Stimulated activated CD4-positive, alpha-beta T cell treated with anti-CD3 and anti-CD28 coated beads, Interleukin-4, amount 100 ng/mL, for 24 hours (primary cell): ENCODE measurements at regions not wholly inside any gene's neighbourhood (a gene's known extent, or its start where the extent isn't known, plus 50 kb on each side); places are given as distances from the start of the nearest gene placed in this dataset.

Experiments
- DNase-seq: peaks from one replicate; pipeline ENCODE4 v3.0.0-alpha.2; 2020

DNA sequence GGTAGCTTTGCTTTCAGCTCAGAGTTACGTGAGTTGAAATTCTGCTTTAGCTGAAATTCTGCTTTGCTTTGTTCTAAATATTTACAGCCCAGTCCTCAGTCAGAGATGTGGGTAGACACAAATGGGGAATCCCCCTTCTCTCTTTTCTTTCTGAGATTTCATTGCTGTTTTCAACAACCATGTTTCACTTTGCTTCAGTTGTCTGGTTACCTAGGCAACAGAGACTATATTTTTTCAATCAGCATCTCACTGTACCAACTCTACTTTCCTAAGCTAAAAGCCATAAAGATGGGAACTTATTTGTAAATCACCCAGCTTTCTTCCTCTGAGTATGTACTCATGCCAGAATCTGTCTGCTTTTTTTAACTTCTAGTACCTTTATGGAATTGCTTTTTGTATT lies 509.0 kb downstream of the OLFM4 start:
- DNase-seq, result no peak

DNA sequence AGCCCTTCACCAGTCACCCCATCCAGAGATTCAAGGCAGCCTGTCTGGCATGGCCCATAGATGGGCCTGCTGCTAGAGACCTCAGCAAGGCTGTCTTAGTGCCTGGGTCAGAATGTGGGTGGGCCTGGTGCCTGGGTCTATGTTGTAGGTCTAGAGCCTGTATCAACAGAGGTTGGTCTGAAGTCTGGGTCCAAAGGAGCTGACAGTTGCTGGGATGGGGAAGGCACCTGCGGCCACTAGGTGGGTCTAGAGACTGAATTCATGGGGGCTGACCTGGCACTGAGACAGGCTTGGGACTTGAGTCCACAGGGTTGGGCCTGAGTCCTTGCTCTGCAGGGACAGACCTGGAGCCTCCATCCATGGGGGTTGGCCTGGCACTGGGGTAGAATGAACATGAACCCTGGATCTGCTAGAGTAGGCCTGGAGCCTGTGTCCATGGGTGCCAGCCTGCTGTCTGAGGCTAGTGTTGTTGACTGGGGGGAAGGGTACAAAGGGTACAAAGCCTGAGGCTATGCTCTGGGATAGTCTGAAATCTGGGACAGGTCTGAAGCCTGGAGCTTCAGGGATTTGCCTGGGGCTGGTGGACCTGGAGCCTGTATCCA lies 516.8 kb downstream of the OLFM4 start:
- DNase-seq, result no peak

DNA sequence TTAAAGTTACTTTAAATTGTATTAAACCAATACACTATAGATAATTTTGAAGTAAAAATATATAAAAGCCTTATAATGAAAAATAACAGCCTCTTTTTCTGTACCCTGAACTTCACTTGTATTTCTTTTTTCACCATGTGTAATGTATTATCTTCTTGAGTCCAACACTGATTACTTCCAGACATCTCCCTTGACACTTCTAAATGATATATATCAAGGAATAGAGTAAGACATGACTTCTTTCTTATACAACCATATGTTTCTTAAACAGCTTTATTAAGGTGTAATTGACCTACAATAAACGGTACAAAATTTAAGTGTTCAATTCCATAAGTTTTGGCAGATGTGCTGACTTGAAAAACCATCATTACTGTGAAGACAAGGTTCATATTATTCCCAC lies 531.9 kb downstream of the OLFM4 start:
- no peak for DNase-seq

DNA sequence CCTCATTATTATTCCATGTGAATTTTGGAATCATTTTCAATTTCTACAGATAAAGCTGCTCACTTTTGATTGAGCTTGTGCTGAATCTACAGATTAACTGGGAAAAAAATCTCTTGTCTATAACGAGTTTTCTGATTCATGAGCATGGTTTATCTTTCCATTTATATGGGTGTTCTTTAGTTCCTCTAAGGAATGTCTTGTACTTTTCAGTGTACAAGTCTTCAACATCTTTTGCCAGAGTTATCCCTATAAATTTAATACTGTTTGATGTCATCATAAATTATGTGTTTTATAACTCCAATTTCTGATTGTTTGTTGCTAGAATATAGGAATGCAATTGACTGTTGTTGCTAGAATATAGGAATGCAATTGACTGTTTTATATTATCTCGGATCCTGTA lies 533.8 kb downstream of the OLFM4 start:
- DNase-seq, result no peak

DNA sequence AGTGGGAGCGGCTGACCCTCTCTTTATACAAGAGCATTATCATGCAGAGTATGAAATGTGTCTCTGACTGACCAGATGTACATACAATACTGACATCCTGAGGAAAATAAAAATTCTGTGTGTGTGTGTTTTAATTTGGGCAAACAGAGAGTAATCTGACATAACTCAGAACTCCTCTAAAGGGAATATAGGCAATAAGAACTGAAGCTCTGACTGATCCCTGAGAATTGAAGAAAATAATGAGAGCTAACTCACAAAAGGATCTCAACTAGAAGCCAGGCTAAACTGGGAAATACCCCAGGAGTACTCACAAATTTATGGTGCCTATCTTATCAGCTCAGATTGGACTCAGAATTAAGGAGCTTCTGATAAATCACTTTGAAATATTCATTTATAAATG lies 539.9 kb downstream of the OLFM4 start:
- no peak for DNase-seq

DNA sequence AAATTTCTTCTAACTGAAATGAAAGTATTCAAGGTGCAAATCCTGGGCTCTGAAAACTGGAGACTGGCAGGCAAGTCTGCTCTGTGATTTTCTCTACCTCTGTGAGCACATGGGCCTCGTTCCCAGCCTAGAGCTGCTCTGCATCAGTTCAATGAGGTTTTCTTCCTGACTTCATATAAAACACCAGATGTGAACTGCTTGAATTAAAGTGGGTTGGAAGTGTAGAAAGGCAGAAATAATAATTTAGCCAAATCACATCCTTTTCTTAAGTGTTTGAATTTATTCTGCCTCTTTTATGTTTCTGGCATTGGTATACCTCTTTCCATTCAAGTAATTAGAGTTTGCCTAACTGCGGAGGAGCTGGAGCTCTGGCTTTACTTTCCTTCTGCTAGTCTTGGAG lies 540.8 kb downstream of the OLFM4 start:
- DNase-seq, result no peak

DNA sequence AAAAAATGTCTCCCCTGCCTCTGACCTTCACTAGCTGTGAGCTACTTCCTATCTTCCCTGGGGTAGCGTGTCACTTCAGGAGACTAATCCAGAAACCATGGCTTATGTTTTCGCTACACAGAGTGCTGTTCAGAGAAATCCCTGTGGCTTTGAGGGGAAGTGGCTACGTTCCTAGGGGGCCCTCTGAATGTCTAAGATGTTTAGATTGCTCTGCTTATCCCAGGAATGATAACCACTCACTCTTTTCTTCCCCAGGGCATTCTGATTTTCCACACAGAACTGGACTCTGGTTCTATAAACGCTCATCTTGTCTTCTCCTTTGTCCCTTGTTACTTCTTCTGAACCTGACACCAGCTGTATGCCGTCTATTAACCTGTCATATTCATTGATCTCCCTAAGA lies 572.5 kb downstream of the OLFM4 start:
- no peak for DNase-seq

DNA sequence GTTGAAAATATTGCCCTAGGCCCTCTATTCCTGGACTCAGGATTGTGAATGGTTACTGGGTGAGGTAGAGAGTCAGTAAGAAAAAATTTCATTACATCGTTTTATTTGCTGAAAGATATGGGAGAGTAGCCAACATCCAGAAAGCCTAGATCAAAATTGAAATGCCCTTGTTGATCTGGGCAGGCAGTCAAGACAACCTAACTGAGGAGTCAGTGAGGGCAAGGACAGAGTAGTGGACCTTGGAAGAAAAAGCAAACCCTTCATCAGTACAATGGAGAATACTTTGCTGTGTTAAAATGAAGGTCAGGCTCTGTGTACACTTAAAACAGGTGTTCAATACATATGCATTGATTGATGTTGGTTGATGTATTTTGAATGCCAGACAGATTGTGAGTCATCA lies 576.7 kb downstream of the OLFM4 start:
- DNase-seq, result no peak

DNA sequence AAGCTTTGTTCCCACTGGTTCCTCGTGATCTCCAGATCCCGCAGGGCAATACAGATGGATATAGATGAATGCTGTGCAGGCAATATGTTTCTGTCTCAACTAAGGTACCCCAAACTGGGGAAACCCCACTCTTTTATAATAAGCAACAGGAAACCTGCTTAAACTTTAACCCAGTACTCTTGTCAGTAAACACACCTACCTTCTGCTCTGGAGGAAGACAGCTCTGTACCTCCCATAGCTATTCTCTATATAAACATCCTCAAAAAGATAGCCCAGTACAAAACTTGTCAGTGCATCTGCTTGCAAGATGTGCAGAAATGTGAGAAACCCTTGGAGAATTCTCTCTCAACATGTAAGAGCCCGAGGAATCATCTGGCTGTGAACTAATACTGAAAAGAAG lies 583.6 kb downstream of the OLFM4 start:
- no peak for DNase-seq

DNA sequence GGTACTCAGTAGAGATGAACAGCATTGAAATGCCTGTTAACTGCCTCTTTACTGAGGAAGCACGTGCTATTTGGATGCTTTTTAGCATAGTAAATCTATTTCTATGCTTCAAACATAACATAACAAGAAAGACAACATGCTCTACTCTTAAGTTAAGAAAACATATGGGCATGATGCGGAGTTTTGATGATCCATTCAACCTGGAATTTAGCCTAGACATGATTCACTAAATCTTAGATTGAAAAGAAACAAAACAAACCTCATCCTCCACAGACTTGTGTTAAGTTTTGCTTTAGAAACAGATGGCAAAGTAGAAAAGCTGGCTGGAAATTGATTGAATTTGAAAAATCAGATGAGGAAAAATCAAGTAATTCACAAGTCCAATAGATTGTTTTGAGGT lies 593.8 kb downstream of the OLFM4 start:
- no peak for DNase-seq

DNA sequence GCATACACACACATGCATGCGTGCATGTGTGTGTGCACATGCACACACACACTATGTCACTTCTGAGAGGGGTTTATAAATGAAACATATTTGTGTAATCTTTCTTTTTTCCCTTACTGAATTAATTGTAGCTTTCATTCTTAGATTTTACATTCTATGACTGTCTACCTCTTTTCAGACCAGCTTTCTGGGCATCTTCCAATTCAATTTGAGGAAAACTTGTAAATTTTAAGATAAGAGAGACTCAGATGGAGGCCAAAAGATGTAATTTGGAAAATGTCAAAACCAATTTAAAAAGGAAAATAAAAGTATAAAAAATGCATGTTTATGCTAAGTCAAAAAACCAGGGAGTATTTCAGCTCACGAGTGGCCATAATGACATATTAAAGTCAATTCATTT lies 594.5 kb downstream of the OLFM4 start:
- no peak for DNase-seq

DNA sequence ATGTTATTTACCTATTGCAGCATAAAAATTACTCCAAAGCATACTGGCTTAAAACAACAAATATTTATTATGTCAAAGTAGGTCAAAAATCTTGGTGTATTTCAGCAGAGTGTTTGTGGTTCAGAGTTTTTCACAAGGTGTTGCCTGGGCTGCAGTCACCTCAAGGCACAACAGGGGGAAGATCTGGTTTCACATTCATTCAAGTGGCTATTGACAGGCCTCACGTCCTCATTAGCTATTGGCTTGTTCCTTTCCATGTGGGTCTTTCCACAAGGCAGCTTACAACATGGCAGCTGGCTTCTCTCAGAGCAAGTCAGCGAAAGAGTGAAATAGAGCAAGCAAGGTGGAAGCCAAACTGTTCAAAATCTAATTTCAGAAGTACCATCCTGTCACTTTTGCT lies 602.9 kb downstream of the OLFM4 start:
- DNase-seq, result no peak

DNA sequence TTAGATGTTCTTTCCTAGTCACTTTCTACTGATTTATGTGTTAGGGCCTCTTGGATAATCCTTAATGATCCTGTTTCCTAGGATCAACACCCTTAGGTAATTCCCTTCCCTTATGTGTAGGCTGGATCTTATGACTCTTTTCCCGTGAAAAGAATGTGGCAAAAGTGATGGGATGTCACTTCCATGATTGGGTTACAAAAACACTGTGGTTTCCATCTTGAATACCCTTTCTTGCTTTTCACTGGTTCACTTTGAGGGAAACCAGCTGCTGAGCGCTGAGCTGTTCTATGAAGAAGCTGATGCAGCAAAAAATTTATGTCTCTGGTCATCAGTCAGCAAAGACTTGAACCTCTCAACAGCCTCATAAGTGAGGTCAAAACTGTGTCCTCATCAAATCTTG lies 609.4 kb downstream of the OLFM4 start:
- no peak for DNase-seq

DNA sequence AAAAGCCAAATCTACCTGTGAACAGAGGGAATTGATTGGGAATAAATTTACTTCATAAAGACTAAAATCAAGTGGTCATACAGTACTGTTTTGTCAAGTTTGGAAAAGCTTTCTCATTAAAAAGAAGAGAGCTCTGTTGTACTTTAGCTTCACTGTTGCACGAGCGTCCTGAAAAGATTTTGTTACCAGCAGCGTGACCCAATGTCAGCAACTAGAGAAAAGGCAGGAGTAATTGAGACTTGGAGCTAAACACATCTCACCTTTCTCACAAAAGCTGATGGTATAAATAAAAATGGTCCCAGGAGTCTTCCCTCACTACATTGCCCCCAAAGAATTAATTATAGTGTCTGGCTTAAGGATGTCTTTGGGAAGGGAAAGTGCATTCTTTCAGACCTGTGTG lies 613.7 kb downstream of the OLFM4 start:
- DNase-seq, result no peak

DNA sequence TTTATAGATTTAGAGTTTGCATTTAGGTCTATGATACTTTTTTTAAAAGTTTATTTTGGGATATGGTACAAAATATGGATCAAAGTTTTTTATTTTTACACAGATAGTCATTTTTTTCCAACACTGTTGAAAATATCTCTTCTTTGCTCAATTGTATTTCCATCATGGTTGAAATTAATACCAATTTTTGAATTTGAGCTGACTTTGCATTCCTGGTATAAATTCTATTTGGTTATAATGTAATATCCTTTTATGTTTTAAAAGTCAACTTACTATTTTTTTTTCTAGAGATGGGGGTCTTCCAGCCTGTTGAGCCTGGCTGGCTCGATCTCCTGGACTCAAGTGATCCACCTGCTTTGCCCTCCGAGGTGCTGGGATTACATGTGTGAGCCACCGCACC lies 620.1 kb downstream of the OLFM4 start:
- DNase-seq, result no peak

DNA sequence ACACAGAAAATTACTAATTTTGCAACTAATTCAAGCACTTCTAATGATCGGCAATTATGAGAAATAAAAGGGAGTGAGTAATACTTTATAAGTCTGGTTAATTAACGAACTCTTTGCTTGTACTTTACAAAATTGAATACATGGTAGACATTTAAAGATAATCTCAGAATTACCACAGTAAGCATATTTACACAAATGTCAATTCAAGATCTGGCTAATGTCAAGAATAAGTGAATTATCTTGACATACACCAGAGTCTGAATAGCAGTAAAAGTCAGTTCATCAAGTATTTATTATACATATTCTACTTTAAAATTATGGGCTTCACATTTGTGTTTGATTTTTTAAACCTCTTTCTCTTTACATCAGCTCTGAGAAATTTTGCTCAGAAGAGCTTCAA lies 643.4 kb downstream of the OLFM4 start:
- DNase-seq, result no peak

DNA sequence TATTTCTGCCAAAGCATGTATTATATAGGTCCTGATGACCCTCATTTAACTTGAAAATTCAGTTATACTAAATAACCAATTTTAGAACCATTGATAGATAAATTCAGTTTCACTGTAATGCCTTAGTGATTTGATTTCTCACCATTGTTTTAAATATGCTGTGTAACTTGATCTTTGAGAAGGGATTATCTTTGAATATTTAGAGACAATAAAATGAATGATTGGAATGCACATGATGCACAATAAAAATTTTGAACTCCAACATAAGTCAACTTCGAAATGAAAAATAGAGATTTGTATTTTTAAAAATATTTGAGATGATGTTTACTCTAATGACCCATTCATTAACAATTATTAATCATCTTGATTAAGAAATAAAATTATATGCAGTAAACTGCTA lies 654.5 kb downstream of the OLFM4 start:
- DNase-seq, result no peak

DNA sequence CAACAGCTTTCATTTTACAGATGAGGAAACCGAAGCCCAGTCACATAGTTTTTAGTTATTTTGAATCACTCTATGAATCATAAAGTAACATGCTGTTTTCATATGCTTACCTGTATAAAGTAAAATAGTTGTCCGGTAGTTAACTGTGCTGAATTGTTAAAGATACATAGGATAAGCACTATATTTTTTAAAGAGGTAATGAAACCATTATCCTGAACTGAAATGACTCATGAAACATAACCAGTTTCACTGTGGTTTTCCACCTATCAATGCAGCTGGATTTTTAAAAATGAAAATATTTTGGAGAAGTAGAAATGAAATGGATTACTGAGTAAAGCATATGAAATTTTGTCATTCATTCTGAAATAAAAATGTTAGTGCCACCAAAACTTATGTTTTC lies 655.0 kb downstream of the OLFM4 start:
- no peak for DNase-seq

DNA sequence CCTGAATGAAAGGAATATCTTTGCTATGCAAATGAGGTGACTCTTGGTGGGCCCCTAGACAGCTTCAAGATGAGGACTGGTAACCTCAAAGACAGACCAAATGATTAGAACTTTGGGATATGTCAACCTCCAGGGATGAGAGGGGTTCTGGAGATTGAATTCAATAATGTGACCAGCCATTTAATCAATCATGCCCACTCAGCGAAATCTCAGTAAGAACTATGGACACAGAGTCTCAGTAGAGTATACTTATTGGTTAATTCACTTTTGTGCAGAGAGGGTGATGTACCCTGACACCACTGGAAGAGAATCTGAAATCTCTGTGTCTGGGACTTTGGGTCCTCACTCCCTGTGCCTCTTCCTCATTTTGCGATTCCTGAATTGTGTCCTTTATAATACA lies 662.8 kb downstream of the OLFM4 start:
- no peak for DNase-seq

DNA sequence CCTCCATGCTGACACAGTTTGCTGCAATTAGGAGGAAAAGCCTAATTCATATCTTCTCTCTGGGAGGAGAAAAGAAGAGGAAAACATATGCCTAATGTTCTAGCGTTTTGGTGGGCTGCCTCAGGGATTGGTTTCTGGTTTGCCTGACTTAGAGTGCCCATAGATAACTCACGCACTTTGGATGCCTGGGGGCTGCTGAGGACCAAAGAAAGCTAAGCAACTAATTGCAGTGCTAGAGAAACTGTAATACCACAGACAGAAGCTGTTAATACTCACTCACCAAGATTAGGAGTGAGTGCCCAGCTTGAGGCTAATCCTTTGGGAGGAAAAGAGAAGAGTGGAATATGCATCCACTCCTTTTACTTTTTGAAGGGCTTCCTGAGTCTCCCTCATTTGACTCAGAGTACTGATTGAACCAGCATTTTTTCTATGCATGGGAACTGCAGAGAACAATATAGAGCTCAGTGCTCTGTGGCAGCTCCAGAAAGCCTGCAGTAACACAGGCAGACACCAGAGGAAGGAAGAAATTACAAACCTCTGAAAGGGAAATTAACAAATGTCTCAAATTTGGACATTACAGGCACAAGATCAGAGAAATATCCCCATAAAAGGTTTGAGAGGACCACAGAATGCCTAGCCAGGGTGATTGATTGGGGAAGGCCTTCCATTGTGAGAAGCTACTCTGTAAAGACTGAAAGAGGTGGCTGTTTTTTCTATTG lies 666.4 kb downstream of the OLFM4 start:
- no peak for DNase-seq

DNA sequence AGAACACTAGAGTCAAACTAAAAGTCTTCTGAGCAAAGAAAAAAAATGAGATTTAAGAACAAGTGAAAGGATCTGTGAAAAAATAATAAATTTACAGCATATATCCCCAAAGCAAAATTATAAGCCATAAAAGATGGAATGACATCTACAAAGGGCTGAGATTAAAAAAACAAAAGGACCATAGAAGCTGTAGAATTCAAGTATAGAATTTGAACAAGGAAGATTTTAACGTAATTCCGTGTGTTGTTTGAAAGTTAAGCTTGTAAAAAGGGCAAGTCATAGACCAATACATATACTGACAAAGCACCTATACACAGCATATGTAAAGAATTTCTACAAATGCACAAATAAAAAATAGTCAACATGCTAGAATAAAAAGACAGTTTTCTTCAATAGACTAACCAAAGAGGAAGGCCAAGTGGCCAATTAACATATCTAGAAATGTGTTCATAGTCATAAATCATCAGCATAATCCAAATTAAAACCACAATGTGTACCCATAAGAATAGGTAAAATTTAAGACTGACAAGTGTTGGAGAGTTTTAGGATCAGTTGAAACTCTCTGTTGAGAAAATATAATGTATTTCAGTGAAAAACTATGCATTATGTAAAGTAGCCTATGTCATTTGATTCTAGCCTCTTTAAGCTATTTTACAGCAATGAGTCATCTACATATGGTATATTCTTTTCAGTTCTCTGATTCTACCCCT lies 674.9 kb downstream of the OLFM4 start:
- DNase-seq, result no peak

DNA sequence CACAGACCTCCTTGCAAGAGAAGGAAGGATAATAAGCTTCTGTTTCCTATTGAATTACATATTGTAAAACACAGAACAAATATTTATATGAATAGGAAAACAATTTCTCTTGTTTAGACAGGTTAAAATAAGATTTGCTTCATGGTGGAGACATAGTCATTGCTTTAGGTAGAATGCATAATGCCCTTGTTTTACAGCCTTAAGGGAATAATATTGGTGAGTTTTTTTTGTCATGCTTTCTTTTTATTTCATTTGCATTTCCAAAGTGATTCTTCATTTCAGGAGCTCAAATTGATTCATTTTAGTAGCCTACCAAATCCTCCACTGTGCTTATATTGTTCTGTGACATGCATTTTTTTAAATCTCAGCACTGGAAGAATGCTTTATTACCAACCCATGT lies 690.7 kb downstream of the OLFM4 start:
- DNase-seq, result no peak

DNA sequence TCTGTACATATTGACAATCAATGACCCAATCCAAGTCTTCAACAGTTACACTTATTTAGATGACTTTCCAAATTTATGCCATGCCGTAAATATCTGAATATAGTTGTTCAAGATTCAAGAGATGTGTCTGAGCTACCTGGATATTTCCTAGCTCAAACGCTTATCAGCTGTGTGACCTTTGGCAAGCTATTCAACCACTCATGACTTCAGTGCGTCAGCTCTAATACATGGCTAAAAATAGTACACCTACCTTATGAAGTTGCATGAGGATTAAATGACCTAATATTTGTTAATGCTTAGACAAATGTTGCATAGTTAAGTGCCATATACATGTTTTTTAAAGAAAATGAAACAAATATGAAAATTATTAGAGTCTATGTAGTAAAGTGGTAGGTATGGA lies 704.1 kb downstream of the OLFM4 start:
- DNase-seq, result no peak

DNA sequence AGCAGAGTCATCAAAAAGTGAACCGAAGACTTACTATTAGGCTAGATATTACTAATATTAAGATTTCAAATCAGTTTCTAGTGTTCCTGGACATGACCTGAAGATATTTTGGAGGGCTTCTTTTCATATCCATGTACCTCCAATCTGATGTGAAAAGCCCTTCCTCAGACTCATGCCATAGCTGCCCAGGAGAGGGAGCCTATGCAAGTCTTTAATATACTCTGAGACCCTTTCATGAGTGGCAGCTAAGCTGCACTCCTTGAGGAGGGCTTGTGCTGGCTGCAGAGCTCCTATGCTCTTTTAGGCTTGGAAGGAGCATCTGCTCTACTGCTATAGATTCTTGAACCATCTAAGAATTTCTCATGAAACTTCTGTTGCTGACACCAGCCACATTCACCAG lies 715.3 kb downstream of the OLFM4 start:
- DNase-seq, result no peak

DNA sequence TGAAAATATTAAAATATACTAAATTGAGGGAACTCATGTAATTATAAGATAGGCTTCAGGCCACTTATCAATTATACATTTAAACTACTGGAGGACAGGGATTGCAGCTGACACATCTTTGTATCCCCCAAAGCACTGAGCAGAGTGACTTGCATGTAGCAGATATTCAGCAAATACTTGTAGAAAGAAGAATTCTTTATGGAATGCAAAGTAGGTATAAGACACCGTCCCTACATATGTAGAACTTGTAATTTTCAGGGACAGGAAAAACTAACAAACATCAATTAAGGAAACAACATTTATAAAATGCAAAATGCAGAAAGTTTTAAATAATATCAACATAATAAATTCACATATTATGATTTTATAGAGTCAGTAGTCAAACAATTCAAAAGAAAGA lies 719.2 kb downstream of the OLFM4 start:
- no peak for DNase-seq
